ENCODE measurements at regions not wholly inside any gene's neighbourhood (a gene's known extent, or its start where the extent isn't known, plus 50 kb on each side); places are given as distances from the start of the nearest gene placed in this dataset.

- H3K27ac ChIP-seq = no peak overlapping the region
- no peak for TF ChIP-seq CTCF (conservative IDR thresholded peaks at IDR 0.05)
- TF ChIP-seq ZFX (IDR thresholded peaks at IDR 0.05) = no peak
Observed at GRCh38 chr10:31171402-31172083, 139.9 kb upstream of the ZNF438 start.

GRCh38 chr10:31172925-31173324 is 141.3 kb upstream of the ZNF438 start:
- TF ChIP-seq CTCF (conservative IDR thresholded peaks at IDR 0.05) (no peak), ZFX (IDR thresholded peaks at IDR 0.05) (no peak)

GRCh38 chr10:31173752-31174151 is 142.1 kb upstream of the ZNF438 start:
- H3K27ac ChIP-seq = no peak overlapping the region
- TF ChIP-seq CTCF (conservative IDR thresholded peaks at IDR 0.05) (no peak), ZFX (IDR thresholded peaks at IDR 0.05) (no peak)

More at GRCh38 chr10:31172925-31173324, 141.3 kb upstream of the ZNF438 start:
- H3K27ac ChIP-seq = no peak overlapping the region

GRCh38 chr10:31179091-31179680 is 139.8 kb upstream of the ZEB1 start:
- TF ChIP-seq ZFX (IDR thresholded peaks at IDR 0.05) (no peak), CTCF (conservative IDR thresholded peaks at IDR 0.05) (no peak)
- H3K27ac ChIP-seq = no peak overlapping the region

- TF ChIP-seq CTCF (conservative IDR thresholded peaks at IDR 0.05) (no peak; the same call in 1 of the 2 replicates), ZFX (IDR thresholded peaks at IDR 0.05) (no peak)
- H3K27ac ChIP-seq = no peak overlapping the region
Observed at GRCh38 chr10:31186225-31187000, 132.6 kb upstream of the ZEB1 start.

GRCh38 chr10:31187182-31187581 is 131.8 kb upstream of the ZEB1 start:
- H3K27ac ChIP-seq = no peak overlapping the region
- TF ChIP-seq ZFX (IDR thresholded peaks at IDR 0.05) (no peak), CTCF (conservative IDR thresholded peaks at IDR 0.05) (no peak)
